ENCODE measurements at regions not wholly inside any gene's neighbourhood (a gene's known extent, or its start where the extent isn't known, plus 50 kb on each side); places are given as distances from the start of the nearest gene placed in this dataset.

GRCh38 chr6:126539022-126539421, 199.1 kb downstream of the CENPW start:
- no peak overlapping the region for H3K4me3 ChIP-seq (ENCODE audit: low read depth, low read length)
- DNase-seq (ENCODE audit: low read depth): no peak
- TF ChIP-seq MAX (IDR thresholded peaks at IDR 0.05; ENCODE audit: low read depth, low read length) (no peak), POLR2A (IDR thresholded peaks at IDR 0.05; ENCODE audit: extremely low read depth, insufficient read length) (no peak), MYC (IDR thresholded peaks at IDR 0.05; ENCODE audit: low read depth, low read length) (no peak), CTCF (IDR thresholded peaks at IDR 0.05; ENCODE audit: low read depth, low read length) (no peak)

GRCh38 chr6:126540161-126540560, 200.2 kb downstream of the CENPW start:
- DNase-seq (ENCODE audit: low read depth): no peak
- TF ChIP-seq MAX (IDR thresholded peaks at IDR 0.05; ENCODE audit: low read depth, low read length) (no peak), CTCF (IDR thresholded peaks at IDR 0.05; ENCODE audit: low read depth, low read length) (no peak), MYC (IDR thresholded peaks at IDR 0.05; ENCODE audit: low read depth, low read length) (no peak), POLR2A (IDR thresholded peaks at IDR 0.05; ENCODE audit: extremely low read depth, insufficient read length) (no peak)

GRCh38 chr6:126541806-126542491, 202.0 kb downstream of the CENPW start:
- no peak overlapping the region for H3K4me3 ChIP-seq (ENCODE audit: low read depth, low read length)
- TF ChIP-seq MAX (IDR thresholded peaks at IDR 0.05; ENCODE audit: low read depth, low read length): no peak
- TF ChIP-seq CTCF (IDR thresholded peaks at IDR 0.05; ENCODE audit: low read depth, low read length): no peak
- no peak for TF ChIP-seq POLR2A (IDR thresholded peaks at IDR 0.05; ENCODE audit: extremely low read depth, insufficient read length)
- no peak for TF ChIP-seq MYC (IDR thresholded peaks at IDR 0.05; ENCODE audit: low read depth, low read length)
- DNase-seq (ENCODE audit: low read depth): no peak

More at GRCh38 chr6:126540161-126540560, 200.2 kb downstream of the CENPW start:
- no peak overlapping the region for H3K4me3 ChIP-seq (ENCODE audit: low read depth, low read length)

GRCh38 chr6:126546541-126547120, 206.7 kb downstream of the CENPW start:
- TF ChIP-seq MYC (IDR thresholded peaks at IDR 0.05; ENCODE audit: low read depth, low read length): no peak
- no peak overlapping the region for H3K4me3 ChIP-seq (ENCODE audit: low read depth, low read length)
- no peak for DNase-seq (ENCODE audit: low read depth)

- DNase-seq (ENCODE audit: low read depth): no peak
Measured at GRCh38 chr6:126548300-126548699, 208.4 kb downstream of the CENPW start.

More at GRCh38 chr6:126548300-126548699, 208.4 kb downstream of the CENPW start:
- no peak overlapping the region for H3K4me3 ChIP-seq (ENCODE audit: low read depth, low read length)
- no peak for TF ChIP-seq POLR2A (IDR thresholded peaks at IDR 0.05; ENCODE audit: extremely low read depth, insufficient read length)
- TF ChIP-seq MYC (IDR thresholded peaks at IDR 0.05; ENCODE audit: low read depth, low read length): no peak
- TF ChIP-seq MAX (IDR thresholded peaks at IDR 0.05; ENCODE audit: low read depth, low read length): no peak
- no peak for TF ChIP-seq CTCF (IDR thresholded peaks at IDR 0.05; ENCODE audit: low read depth, low read length)

Data from NB4 (cell line).